H1 (cell line): ENCODE measurements at regions not wholly inside any gene's neighbourhood (a gene's known extent, or its start where the extent isn't known, plus 50 kb on each side); places are given as distances from the start of the nearest gene placed in this dataset.

ENCODE experiments used
- CTCF ChIA-PET: fragments of 300-600 bp; sonication (Branson Sonifier 250); formaldehyde crosslinking; loops from one replicate; lab custom pipeline; 2021; ENCODE audit not compliant: partially characterized antibody; lab: Charles Lee
- POLR2A ChIA-PET: fragments of 300-600 bp; sonication (Branson Sonifier 250); formaldehyde crosslinking; loops from one replicate; lab custom pipeline; 2021; ENCODE audit warnings: inconsistent platforms; ENCODE audit not compliant: partially characterized antibody; lab: Charles Lee
- DNase-seq, 2 experiments: peaks; one replicate each; pipeline versions ENCODE4 v3.0.0 to v3.0.0-alpha.2; 2010 to 2022; ENCODE audit warnings: low spot score in 2 of 2, low read depth in 1 of 2, mixed read lengths in 1 of 2
- FAIRE-seq: peaks from 2 replicates; lab custom pipeline; 2011; peaks lifted over from hg19 to GRCh38; lab: Jason Lieb, UNC
- H2AFZ ChIP-seq: 2 replicates; pipeline ENCODE4 v1.8.1; 2012; ENCODE audit warnings: low read length, inconsistent platforms
- H2AK5ac ChIP-seq: 2 replicates; pipeline ENCODE4 v1.6.1; 2013; ENCODE audit warnings: low read depth, low read length
- H2BK120ac ChIP-seq: replicated peaks from 2 replicates; pipeline ENCODE3; 2013; ENCODE audit warnings: low read depth, low read length, inconsistent platforms
- H2BK12ac ChIP-seq: 2 replicates; pipeline ENCODE4 v1.6.1; 2013; ENCODE audit warnings: low read depth, low read length
- H2BK15ac ChIP-seq: 2 replicates; pipeline ENCODE4 v1.6.1; 2013; ENCODE audit warnings: low read length
- H2BK20ac ChIP-seq: 2 replicates; pipeline ENCODE4 v1.6.1; 2013; ENCODE audit warnings: low read length
- H2BK5ac ChIP-seq: 2 replicates; pipeline ENCODE4 v1.6.1; 2013; ENCODE audit warnings: low read depth, low read length
- H3K14ac ChIP-seq: 2 replicates; pipeline ENCODE4 v1.6.1; 2013; ENCODE audit warnings: inconsistent platforms; ENCODE audit not compliant: insufficient read length
- H3K18ac ChIP-seq: 2 replicates; pipeline ENCODE4 v1.6.1; 2013; ENCODE audit warnings: low read length; ENCODE audit errors: extremely low read depth
- H3K23ac ChIP-seq: 2 replicates; pipeline ENCODE4 v1.6.1; 2013; ENCODE audit warnings: inconsistent platforms; ENCODE audit not compliant: insufficient read length
- H3K23me2 ChIP-seq: 2 replicates; pipeline ENCODE4 v1.6.1; 2013; ENCODE audit warnings: low read depth, low read length
- H3K27ac ChIP-seq: 2 replicates; pipeline ENCODE4 v1.6.1; 2011; ENCODE audit warnings: low read depth, low read length, inconsistent platforms
- H3K27me3 ChIP-seq, 4 experiments: replicated peaks in 1 of 4; 1 replicate in 1 of 4; 2 replicates in 3 of 4; pipeline versions ENCODE4 v1.6.1 to v1.8.1; 2011 to 2013; ENCODE audit warnings: low read length in 3 of 4, mild to moderate bottlenecking in 3 of 4, inconsistent platforms in 2 of 4, mixed read lengths in 2 of 4, moderate library complexity in 1 of 4; ENCODE audit not compliant: control insufficient read depth in 3 of 4, insufficient read depth in 3 of 4; ENCODE audit errors: extremely low read depth in 1 of 4
- H3K36me3 ChIP-seq, 4 experiments: 2 replicates each; pipeline versions ENCODE4 v1.6.1 to v1.8.1; 2011 to 2013; ENCODE audit warnings: mild to moderate bottlenecking in 4 of 4, low read length in 3 of 4, moderate library complexity in 2 of 4, control low read depth in 1 of 4, inconsistent platforms in 1 of 4; ENCODE audit not compliant: insufficient read depth in 4 of 4, control insufficient read depth in 2 of 4
- H3K4ac ChIP-seq: replicated peaks from 2 replicates; pipeline ENCODE3; 2013; ENCODE audit warnings: low read length, low read depth, mixed read lengths, inconsistent platforms; ENCODE audit not compliant: insufficient read length
- H3K4me1 ChIP-seq, 4 experiments: replicated peaks in 1 of 4; 1 replicate in 1 of 4; 2 replicates in 3 of 4; pipeline versions ENCODE4 v1.6.1 to v1.8.1; 2011 to 2013; ENCODE audit warnings: low read length in 3 of 4, inconsistent platforms in 2 of 4, mixed read lengths in 1 of 4; ENCODE audit not compliant: insufficient read depth in 4 of 4, control insufficient read depth in 3 of 4
- H3K4me2 ChIP-seq, 2 experiments: 2 replicates each; pipeline versions ENCODE4 v1.6.1 to v1.8.1; 2011 to 2013; ENCODE audit warnings: low read depth in 2 of 2, low read length in 2 of 2, control low read depth in 1 of 2, inconsistent platforms in 1 of 2, mild to moderate bottlenecking in 1 of 2; ENCODE audit not compliant: insufficient read depth in 1 of 2
- H3K4me3 ChIP-seq, 4 experiments: fragments of 200-600, 300-600 bp in 1 of 4; sonication (generic), shearing (Covaris generic), sonication (Bioruptor Twin) in 1 of 4; 2 replicates each; pipeline versions ENCODE4 v1.5.1 to v1.8.1; 2011 to 2016; ENCODE audit warnings: low read length in 4 of 4, low read depth in 3 of 4, control low read depth in 2 of 4, inconsistent platforms in 2 of 4, mild to moderate bottlenecking in 2 of 4, mixed read lengths in 1 of 4, moderate library complexity in 1 of 4; ENCODE audit not compliant: insufficient read depth in 2 of 4; ENCODE audit errors: extremely low read depth in 1 of 4
- H3K56ac ChIP-seq: replicated peaks from 2 replicates; pipeline ENCODE3; 2013; ENCODE audit warnings: low read depth, mild to moderate bottlenecking, mixed read lengths, low read length, inconsistent platforms; ENCODE audit not compliant: insufficient read length
- H3K79me1 ChIP-seq: 2 replicates; pipeline ENCODE4 v1.6.1; 2013; ENCODE audit warnings: low read depth, low read length, control low read depth
- H3K79me2 ChIP-seq, 2 experiments: 2 replicates each; pipeline versions ENCODE4 v1.6.1 to v1.8.1; 2012 to 2013; ENCODE audit warnings: low read length in 2 of 2, mild to moderate bottlenecking in 2 of 2, inconsistent platforms in 1 of 2; ENCODE audit not compliant: insufficient read depth in 2 of 2, control insufficient read depth in 1 of 2
- H3K9ac ChIP-seq, 4 experiments: replicated peaks in 1 of 4; 1 replicate in 1 of 4; 2 replicates in 3 of 4; pipeline versions ENCODE4 v1.6.1 to v1.8.1; 2011 to 2013; ENCODE audit warnings: low read depth in 3 of 4, low read length in 3 of 4, control low read depth in 2 of 4, mild to moderate bottlenecking in 2 of 4, moderate library complexity in 2 of 4, inconsistent platforms in 1 of 4; ENCODE audit errors: extremely low read depth in 1 of 4
- H3K9me3 ChIP-seq, 2 experiments: 2 replicates each; pipeline versions ENCODE4 v1.6.1 to v1.8.1; 2012 to 2013; ENCODE audit warnings: mild to moderate bottlenecking in 2 of 2, moderate library complexity in 2 of 2, control low read depth in 1 of 2, inconsistent platforms in 1 of 2, low read depth in 1 of 2, low read length in 1 of 2, mixed read lengths in 1 of 2; ENCODE audit not compliant: insufficient read depth in 2 of 2
- H4K20me1 ChIP-seq, 2 experiments: replicated peaks in 1 of 2; 2 replicates each; pipeline versions ENCODE3 to v1.8.1; 2011 to 2013; ENCODE audit warnings: inconsistent platforms in 2 of 2, low read length in 2 of 2, mild to moderate bottlenecking in 1 of 2; ENCODE audit not compliant: insufficient read depth in 2 of 2, control insufficient read depth in 1 of 2
- H4K5ac ChIP-seq: 2 replicates; pipeline ENCODE4 v1.6.1; 2013; ENCODE audit warnings: low read length, low read depth, mixed read lengths, inconsistent platforms; ENCODE audit not compliant: insufficient read length
- H4K8ac ChIP-seq: 2 replicates; pipeline ENCODE4 v1.8.0; 2013; ENCODE audit warnings: mild to moderate bottlenecking, moderate library complexity, low read length, inconsistent platforms; ENCODE audit not compliant: insufficient read depth; ENCODE audit errors: extremely low read depth
- H4K91ac ChIP-seq: replicated peaks from 2 replicates; pipeline ENCODE3; 2013; ENCODE audit warnings: low read length, mixed read lengths, inconsistent platforms; ENCODE audit not compliant: insufficient read length
- EP300 ChIP-seq, 2 experiments: IDR thresholded peaks; 1 replicate in 1 of 2; 2 replicates in 1 of 2; pipeline ENCODE4 v1.6.1; 2011 to 2012; ENCODE audit warnings: low read depth in 2 of 2, low read length in 2 of 2, mild to moderate bottlenecking in 2 of 2, borderline replicate concordance in 1 of 2, inconsistent platforms in 1 of 2, moderate library complexity in 1 of 2
- KDM4A ChIP-seq: IDR thresholded peaks from one replicate; pipeline ENCODE4 v1.7.1; 2012; ENCODE audit warnings: low read depth, mild to moderate bottlenecking, moderate library complexity, low read length, inconsistent platforms; ENCODE audit not compliant: severe bottlenecking
- NRF1 ChIP-seq: IDR thresholded peaks from 2 replicates; pipeline ENCODE4 v1.6.1; 2011; ENCODE audit warnings: mild to moderate bottlenecking, low read depth, low read length, improper control_type of control experiment
- RBBP5 ChIP-seq: IDR thresholded peaks from 2 replicates; pipeline ENCODE4 v1.7.1; 2012; ENCODE audit warnings: low read depth, mild to moderate bottlenecking, inconsistent platforms, low read length, moderate library complexity, borderline replicate concordance
- WGBS, 2 experiments: shearing (Covaris generic) in 1 of 2; methylation state at CpG; one replicate each; pipeline versions ENCODE4 v1.1.6 to v1.1.7; 2013 to 2015; ENCODE audit warnings: low lambda C conversion rate in 2 of 2, mixed read lengths in 2 of 2, inconsistent platforms in 1 of 2, low coverage in 1 of 2, missing lambda C conversion rate in 1 of 2; ENCODE audit not compliant: insufficient replicate concordance in 2 of 2, insufficient coverage in 1 of 2, insufficient read length in 1 of 2; ENCODE audit errors: extremely low coverage in 1 of 2, missing lambda C conversion rate in 1 of 2; 5-methylcytosine and 5-hydroxymethylcytosine counted together
- TF ChIP-seq, protein P1 (sequence below): IDR thresholded peaks from 2 replicates; pipeline ENCODE4 v1.6.1; 2012; ENCODE audit warnings: inconsistent platforms

DNA sequence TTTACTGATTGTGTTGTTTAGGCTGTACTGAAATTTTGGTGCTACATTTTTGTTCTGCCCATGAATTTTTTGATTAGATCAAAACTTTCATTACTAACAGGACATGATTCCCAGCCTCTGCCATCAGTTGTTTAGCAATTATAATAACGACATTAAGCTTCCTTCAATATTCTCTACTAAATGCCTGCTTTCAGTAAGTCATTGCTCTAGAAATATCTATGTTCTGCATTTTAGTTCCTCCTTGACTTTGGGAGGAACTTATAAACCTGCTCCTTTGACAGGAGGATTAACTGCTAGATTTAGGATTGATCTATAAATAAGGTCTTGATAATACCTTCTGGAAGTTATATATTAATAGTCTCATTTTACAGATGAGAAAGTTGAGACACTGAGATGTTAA, 269.1 kb downstream of the RAP2B start:
- Histone ChIP-seq H3K4me3 (no peak overlapping the region), H4K20me1 (no peaks in the 10 kb centered on the region), H3K4me2 (no peak overlapping the region), H3K27ac (no peak overlapping the region), H3K23me2 (no peaks in the 10 kb centered on the region), H3K4me1 (no peaks in the 10 kb centered on the region), H2BK15ac (no peak overlapping the region), H3K36me3 (no peaks in the 10 kb centered on the region), H3K9ac (no peak overlapping the region), H3K14ac (no peak overlapping the region), H2BK120ac (no peak overlapping the region), H3K79me2 (no peaks in the 10 kb centered on the region), H3K4ac (no peak overlapping the region), H2AFZ (no peak overlapping the region), H4K91ac (no peak overlapping the region), H4K5ac (no peak overlapping the region), H2AK5ac (no peak overlapping the region), H3K56ac (no peak overlapping the region), H3K9me3 (no peaks in the 10 kb centered on the region), H4K8ac (no peak overlapping the region), H3K23ac (no peak overlapping the region), H2BK5ac (no peak overlapping the region), H3K79me1 (no peaks in the 10 kb centered on the region), H3K18ac (no peak overlapping the region), H2BK12ac (no peak overlapping the region), H3K27me3 (no peaks in the 10 kb centered on the region; a peak in 1 of 7 replicates), H2BK20ac (no peak overlapping the region)
- FAIRE-seq = no peak
- CTCF ChIA-PET = interaction anchor here (0.6 to 1.9 kb wide), 2 partner anchors 10 to 40 kb away, joined by 4 to 7 read pairs; no protein-coding TSS in a partner anchor
- 96% methylated on average over 1 of the region's 1 CpG; no CpG with 5 or more reads in 1 of the 2 experiments for WGBS, 2 experiments
- no peak for DNase-seq
- POLR2A ChIA-PET = no interaction called here
- TF ChIP-seq, protein P1, sequence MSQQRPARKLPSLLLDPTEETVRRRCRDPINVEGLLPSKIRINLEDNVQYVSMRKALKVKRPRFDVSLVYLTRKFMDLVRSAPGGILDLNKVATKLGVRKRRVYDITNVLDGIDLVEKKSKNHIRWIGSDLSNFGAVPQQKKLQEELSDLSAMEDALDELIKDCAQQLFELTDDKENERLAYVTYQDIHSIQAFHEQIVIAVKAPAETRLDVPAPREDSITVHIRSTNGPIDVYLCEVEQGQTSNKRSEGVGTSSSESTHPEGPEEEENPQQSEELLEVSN = no peak
- TF ChIP-seq KDM4A (no peak), RBBP5 (no peak), EP300 (IDR thresholded peaks at IDR 0.05; ENCODE audit: borderline replicate concordance in 1 of 2, low read depth in 2 of 2, low read length in 2 of 2) (no peak), NRF1 (no peak)
